ENCODE measurements at regions not wholly inside any gene's neighbourhood (a gene's known extent, or its start where the extent isn't known, plus 50 kb on each side); places are given as distances from the start of the nearest gene placed in this dataset.

DNA sequence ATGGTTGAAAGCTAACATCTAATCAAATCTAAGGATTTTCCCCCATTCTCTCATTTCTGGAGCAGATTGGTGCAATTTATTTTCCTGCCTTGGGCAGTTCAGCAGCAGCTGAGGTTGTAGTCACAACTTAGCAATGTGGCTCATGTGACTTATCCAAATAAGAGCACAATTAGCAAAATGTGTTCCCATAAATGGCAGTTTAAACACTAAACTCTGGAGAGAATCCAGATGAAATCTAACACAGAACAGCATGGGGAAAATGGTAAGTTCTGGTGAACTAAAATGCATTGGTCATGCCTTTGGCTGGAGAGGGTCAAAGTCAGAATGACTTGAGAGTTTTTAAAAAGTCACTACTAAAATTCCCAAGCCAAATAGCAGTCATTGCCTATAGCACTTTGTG is 422.6 kb upstream of the DIPK2B start:
- Histone ChIP-seq H3K36me3 (ENCODE audit: control insufficient read depth, insufficient read depth, low read length) (no peaks in the 10 kb centered on the region), H3K27ac (ENCODE audit: low read length) (no peak overlapping the region), H3K27me3 (ENCODE audit: control insufficient read depth, insufficient read depth, low read length) (no peaks in the 10 kb centered on the region), H3K4me3 (ENCODE audit: low read depth in 2 of 2, low read length in 2 of 2) (no peak overlapping the region), H3K4me1 (ENCODE audit: control insufficient read depth, insufficient read depth, low read length) (no peaks in the 10 kb centered on the region), H3K9me3 (ENCODE audit: control insufficient read depth, insufficient read depth, low read depth, low read length) (no peaks in the 10 kb centered on the region)
- TF ChIP-seq POLR2AphosphoS5 (IDR thresholded peaks at IDR 0.05; ENCODE audit: low read depth, low read length) (no peak), TCF7L2 (IDR thresholded peaks at IDR 0.05; ENCODE audit: low read depth, low read length) (no peak), SIN3A (IDR thresholded peaks at IDR 0.05; ENCODE audit: borderline replicate concordance, insufficient read depth, low read depth, low read length) (no peak)
- TF ChIP-seq, protein P1, sequence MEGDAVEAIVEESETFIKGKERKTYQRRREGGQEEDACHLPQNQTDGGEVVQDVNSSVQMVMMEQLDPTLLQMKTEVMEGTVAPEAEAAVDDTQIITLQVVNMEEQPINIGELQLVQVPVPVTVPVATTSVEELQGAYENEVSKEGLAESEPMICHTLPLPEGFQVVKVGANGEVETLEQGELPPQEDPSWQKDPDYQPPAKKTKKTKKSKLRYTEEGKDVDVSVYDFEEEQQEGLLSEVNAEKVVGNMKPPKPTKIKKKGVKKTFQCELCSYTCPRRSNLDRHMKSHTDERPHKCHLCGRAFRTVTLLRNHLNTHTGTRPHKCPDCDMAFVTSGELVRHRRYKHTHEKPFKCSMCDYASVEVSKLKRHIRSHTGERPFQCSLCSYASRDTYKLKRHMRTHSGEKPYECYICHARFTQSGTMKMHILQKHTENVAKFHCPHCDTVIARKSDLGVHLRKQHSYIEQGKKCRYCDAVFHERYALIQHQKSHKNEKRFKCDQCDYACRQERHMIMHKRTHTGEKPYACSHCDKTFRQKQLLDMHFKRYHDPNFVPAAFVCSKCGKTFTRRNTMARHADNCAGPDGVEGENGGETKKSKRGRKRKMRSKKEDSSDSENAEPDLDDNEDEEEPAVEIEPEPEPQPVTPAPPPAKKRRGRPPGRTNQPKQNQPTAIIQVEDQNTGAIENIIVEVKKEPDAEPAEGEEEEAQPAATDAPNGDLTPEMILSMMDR (IDR thresholded peaks at IDR 0.05) = no peak
- TF ChIP-seq, protein P2, sequence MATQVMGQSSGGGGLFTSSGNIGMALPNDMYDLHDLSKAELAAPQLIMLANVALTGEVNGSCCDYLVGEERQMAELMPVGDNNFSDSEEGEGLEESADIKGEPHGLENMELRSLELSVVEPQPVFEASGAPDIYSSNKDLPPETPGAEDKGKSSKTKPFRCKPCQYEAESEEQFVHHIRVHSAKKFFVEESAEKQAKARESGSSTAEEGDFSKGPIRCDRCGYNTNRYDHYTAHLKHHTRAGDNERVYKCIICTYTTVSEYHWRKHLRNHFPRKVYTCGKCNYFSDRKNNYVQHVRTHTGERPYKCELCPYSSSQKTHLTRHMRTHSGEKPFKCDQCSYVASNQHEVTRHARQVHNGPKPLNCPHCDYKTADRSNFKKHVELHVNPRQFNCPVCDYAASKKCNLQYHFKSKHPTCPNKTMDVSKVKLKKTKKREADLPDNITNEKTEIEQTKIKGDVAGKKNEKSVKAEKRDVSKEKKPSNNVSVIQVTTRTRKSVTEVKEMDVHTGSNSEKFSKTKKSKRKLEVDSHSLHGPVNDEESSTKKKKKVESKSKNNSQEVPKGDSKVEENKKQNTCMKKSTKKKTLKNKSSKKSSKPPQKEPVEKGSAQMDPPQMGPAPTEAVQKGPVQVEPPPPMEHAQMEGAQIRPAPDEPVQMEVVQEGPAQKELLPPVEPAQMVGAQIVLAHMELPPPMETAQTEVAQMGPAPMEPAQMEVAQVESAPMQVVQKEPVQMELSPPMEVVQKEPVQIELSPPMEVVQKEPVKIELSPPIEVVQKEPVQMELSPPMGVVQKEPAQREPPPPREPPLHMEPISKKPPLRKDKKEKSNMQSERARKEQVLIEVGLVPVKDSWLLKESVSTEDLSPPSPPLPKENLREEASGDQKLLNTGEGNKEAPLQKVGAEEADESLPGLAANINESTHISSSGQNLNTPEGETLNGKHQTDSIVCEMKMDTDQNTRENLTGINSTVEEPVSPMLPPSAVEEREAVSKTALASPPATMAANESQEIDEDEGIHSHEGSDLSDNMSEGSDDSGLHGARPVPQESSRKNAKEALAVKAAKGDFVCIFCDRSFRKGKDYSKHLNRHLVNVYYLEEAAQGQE (IDR thresholded peaks at IDR 0.05; ENCODE audit: insufficient read depth in 1 of 2, low read depth in 2 of 2, low read length in 1 of 2) = no peak
- ChIA-PET CTCF (no interaction called here), POLR2A (no interaction called here)
- DNase-seq (ENCODE audit: low read depth, low spot score) (no peak), ATAC-seq (no peak)
- intact Hi-C loops (cut with micrococcal nuclease; ENCODE audit: unreplicated experiment) = no loop called here
- in situ Hi-C loops (cut with HindIII; ENCODE audit: low pct_unique_long_range_greater_than_20kb, low sequenced_read_pairs) = no loop called here
- BruUV-seq (replicated peaks) = no TSS peak

DNA sequence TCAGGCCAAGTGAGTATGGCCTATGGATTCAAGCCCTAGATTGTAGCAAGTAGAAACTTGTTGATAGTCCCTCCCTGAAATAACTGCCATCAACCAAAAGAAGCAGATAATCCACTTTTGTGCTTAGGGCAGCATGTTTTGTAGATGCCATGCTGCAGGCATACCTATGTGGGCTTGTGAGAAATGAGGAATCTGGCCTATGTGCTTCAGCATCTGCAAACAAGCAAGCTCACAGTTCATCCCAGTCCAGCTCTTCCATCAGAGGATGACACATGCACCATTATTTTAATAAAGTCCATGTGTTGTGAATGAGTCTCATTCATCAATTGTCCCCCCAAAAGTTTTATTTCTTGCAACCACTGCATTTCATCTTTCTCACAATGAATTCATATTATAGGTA is 421.9 kb upstream of the DIPK2B start:
- no peaks in the 10 kb centered on the region for H3K36me3 ChIP-seq (ENCODE audit: control insufficient read depth, insufficient read depth, low read length)
- intact Hi-C loops (cut with micrococcal nuclease; ENCODE audit: unreplicated experiment) = no loop called here
- TF ChIP-seq, protein P2 (IDR thresholded peaks at IDR 0.05; ENCODE audit: insufficient read depth in 1 of 2, low read depth in 2 of 2, low read length in 1 of 2) = no peak
- TF ChIP-seq, protein P1 (IDR thresholded peaks at IDR 0.05) = no peak
- TF ChIP-seq TCF7L2 (IDR thresholded peaks at IDR 0.05; ENCODE audit: low read depth, low read length) = no peak
- TF ChIP-seq POLR2AphosphoS5 (IDR thresholded peaks at IDR 0.05; ENCODE audit: low read depth, low read length) = no peak
- TF ChIP-seq SIN3A (IDR thresholded peaks at IDR 0.05; ENCODE audit: borderline replicate concordance, insufficient read depth, low read depth, low read length) = no peak
- H3K27me3 ChIP-seq (ENCODE audit: control insufficient read depth, insufficient read depth, low read length) = no peaks in the 10 kb centered on the region
- no peak overlapping the region for H3K4me3 ChIP-seq (ENCODE audit: low read depth in 2 of 2, low read length in 2 of 2)
- CTCF ChIA-PET = no interaction called here
- DNase-seq (ENCODE audit: low read depth, low spot score) = no peak
- no peaks in the 10 kb centered on the region for H3K4me1 ChIP-seq (ENCODE audit: control insufficient read depth, insufficient read depth, low read length)
- BruUV-seq (replicated peaks) = no TSS peak
- POLR2A ChIA-PET = no interaction called here
- in situ Hi-C loops (cut with HindIII; ENCODE audit: low pct_unique_long_range_greater_than_20kb, low sequenced_read_pairs) = no loop called here
- H3K9me3 ChIP-seq (ENCODE audit: control insufficient read depth, insufficient read depth, low read depth, low read length) = no peaks in the 10 kb centered on the region
- ATAC-seq = no peak
- no peak overlapping the region for H3K27ac ChIP-seq (ENCODE audit: low read length)

All from Panc1 (cell line).